Hematopoietic multipotent progenitor cell (in vitro differentiated cells): ENCODE measurements at regions not wholly inside any gene's neighbourhood (a gene's known extent, or its start where the extent isn't known, plus 50 kb on each side); places are given as distances from the start of the nearest gene placed in this dataset.
"Not testable (repeated sequence)": the region's sequence is repeated elsewhere in the genome, so short reads cannot be mapped to it uniquely, and the experiment has no call there.

ENCODE experiments used
- DNase-seq, 3 donors: peaks; one replicate each; pipeline ENCODE4 v3.0.0-alpha.2; 2011 to 2015; ENCODE audit warnings: low read depth in 2 of 3, low spot score in 2 of 3

DNA sequence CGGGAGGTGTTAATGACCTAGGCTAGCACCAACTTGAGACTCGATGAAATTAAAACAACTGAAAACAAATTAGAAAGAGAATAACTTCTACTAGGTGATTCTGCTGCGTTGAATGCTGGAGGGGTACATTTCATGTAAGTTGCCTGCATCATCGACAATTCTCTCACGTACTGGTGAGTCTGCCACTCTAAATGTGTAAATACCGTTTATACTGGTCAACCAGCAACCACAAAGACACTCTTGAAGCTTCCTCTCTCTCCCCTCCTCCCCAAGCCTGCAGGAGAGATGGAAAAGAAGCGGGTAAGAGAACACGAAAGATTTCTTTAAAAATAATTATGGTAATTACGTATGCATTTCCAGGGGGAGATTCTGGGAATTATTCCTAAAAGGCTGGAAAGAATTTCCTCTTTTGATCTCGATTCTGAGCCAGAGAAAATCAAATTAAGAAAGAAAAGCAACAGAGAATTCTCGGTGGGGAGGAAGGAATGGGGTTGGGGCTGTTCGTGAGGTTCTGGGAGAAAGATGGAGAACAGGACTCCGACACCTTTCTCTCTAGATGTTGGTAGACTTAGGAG lies 68.6 kb upstream of the MRTFB start:
- DNase-seq = no peak

DNA sequence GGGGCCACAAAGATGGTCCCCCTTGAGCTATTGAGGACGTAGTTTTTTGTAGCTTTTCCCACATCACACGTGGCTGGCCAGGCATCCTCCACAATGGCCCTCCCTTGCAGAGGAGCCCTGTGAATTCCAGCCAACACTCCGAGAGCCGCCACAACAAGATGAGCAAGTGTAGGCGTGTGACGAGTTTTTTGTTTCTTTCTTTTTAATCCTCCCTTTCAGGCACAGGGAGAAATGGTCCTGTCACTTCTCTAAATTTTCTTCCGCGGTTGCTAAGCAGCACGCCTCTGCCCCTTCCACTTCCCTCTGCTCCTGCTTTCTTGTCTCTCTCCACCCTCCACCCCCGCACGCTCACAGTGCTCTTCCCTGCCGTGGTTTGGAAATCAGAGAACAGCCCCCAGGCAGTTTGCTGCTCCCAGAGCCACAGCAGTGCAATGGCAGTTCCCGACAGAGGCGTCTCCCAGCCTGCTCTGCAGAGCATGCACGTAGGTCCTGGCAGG lies 68.0 kb upstream of the MRTFB start:
- DNase-seq = peak in 1 of 3 donors; percentile 34

DNA sequence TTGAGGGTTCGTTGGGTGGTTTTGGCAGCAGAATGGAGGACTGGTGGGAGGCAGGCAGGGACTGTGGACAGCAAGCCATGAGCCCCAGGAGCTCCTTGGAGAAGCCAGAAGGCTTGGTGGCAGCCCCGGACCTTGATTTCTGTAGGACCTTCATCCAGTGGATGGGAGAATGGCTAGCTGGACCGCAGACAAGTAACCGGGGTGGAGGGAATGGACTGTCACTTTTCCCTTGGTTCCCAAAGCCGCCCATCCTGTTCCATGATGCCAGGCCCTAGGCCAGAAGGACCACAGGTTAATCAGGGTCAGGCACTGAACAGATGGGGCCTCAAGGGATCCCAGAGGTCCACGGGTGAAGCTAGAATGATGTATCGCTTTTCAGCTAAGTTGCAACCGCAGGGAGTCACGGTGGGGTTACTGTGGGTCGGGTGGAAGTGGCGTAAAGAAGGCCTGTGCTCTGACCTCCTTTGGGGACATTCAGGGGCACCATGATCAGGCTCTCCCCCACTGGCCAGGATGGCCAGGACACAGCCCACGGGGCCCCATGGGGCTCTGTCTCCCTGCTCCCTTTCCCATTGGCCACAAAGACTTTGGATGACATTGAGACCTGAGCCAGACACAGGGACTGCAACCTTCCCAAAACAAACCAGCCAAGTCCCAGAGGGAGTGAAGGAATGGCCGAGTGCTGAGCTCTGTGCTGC lies 66.9 kb upstream of the MRTFB start:
- no peak for DNase-seq

DNA sequence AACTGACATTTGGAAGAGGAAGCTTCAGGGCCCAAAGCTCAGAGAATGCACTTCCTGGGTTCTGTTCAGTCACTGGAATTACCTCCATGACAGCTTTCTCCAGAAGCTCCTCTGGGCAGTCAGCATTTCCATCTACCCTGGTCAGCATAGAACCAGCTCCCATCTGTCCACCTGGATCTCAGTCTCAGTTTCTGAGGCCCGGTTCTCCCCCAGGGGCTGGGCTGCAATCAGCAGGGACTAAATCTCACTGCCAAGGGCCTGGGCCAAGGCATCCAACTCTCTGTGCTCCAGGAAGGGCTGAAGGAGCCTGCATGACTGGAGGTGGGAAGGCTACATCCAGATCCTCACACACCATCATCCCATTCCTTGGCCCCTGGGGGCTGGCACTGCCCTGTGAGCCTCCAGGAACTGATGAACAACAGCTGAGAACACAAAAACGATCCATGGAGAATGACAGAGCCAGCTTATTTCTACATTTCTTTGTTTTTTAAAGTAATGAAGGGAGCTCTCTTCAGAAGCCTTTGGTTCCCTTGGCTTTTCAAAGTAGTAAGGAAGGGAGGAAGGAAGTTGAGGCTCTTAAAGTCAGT lies 66.3 kb upstream of the MRTFB start:
- no peak for DNase-seq

DNA sequence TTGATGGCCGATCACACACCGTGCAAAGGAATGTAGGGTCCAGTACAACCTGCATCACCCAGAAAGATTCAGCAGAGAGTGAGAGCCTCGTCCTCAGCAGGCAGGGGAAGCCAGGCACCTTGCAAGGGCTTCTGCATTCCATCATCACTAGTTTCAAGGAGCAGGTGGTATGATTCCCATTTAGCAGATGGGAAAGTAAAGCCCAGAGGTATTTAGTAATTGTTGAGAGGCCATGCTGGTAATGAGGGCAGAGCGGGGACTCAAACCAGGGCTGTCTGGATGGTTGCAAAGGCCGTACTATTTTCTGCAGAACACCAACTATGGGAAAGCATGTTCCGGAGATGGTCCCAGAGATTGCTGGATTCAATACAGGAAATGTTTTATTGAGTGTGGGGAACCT lies 65.8 kb upstream of the MRTFB start:
- DNase-seq = no peak

DNA sequence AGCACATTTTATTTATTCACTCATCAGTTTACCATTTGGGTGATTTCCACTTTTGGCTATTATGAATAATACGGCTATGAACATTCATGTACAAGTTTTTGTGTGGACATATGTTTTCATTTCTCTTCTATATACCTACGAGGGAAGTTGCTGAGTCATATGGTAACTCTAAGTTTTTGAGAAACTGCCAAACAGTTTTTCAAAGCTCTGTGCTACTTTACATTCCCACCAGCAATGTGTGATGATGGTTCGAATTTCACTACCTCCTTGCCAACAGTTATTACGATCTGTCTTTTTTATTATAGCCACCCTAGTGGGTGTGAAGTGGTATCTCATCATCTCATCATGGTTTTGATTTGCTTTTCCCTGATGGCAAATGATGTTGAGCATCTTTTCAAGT lies 63.7 kb upstream of the MRTFB start:
- no peak for DNase-seq

DNA sequence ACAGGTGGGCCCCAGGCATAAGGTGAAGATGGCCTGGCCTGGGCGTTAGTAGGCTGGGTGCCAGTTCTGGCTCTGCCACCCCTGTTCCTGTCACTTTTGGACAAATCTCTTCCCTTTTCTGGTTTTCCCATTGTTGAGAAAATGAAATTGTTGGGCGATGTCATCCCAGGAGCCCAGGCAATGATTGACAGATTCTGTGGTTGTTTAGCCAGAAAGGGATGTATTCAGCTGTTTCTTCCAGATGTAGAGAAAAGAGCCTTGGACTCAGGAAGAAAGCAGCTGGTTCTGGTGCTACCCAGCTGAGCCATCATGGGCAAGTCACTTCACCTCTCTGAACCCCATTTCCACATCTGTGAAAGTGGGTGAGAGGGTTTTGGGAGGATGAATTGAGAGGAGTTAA lies 60.1 kb upstream of the MRTFB start:
- DNase-seq = no peak

DNA sequence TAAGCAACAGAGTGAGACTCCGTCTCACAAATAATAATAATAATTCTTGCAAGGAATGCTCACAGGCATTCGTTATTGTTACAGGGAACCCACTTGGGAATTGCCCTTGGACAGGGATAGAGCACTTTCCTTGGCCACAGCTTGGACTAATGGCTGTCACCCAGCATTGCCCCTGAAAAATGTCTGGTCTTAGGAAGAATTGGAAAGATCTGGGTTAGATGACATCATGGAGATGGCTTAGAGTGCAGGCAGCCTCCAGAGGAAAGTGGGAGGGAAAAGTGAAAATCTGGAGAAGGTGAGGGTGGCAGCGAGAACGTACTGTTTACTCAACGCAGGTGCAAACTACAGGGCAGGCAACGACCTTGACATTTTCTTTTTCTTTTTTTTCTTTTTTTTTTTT lies 59.3 kb upstream of the MRTFB start:
- no peak for DNase-seq

DNA sequence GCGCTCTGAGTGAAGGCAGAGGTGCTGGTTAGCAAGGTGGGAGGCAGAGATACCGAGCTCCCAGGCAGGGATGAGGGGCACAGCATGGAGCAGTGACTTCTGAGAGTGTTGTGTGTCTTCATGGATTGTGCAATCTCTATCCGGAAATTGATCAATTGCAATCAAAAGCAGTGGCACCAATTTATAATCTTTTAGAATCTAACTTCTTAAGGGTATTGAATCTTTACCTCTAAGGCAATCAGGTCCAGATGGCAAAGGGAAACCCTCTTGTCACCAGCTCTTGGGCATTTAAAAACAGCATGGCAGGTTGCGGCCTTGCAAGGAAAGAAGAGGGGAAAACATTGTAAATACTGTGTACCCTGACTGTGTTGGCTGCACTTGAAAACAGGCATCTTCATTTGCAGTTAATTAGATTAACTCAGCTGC lies 58.0 kb upstream of the MRTFB start:
- no peak for DNase-seq

DNA sequence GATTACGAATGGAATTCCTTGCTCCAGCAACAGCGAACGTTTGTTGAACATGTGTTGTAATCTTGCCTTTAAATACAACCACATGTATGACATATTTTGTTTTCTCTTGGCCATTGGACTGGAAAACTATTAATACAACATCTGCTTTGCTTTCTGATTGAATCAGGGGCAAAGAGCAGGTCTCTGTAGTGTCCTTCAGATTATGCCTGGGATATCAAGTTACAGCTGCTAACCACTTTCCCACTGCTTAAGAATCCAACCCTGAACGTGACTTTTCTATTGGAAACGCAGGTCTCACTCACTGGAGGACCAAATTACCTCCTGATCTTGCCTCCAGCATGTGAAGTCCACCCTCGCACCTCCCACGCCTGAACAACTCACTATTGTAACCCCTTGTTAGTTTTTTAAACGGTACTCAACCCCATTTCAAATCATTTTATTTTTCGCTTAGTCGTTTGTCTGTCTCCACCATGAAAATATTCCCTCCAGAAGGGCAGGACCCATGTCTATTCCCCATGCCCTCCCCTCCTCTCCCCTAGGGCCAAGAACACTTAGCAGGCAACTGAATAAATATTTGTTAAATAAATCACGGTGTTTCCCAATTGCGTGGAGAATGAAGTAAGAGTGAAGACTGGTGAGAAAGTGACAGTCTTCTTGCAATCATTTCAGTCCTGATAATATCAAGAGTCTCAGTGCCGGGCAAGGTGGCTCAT lies 57.4 kb upstream of the MRTFB start:
- no peak for DNase-seq

DNA sequence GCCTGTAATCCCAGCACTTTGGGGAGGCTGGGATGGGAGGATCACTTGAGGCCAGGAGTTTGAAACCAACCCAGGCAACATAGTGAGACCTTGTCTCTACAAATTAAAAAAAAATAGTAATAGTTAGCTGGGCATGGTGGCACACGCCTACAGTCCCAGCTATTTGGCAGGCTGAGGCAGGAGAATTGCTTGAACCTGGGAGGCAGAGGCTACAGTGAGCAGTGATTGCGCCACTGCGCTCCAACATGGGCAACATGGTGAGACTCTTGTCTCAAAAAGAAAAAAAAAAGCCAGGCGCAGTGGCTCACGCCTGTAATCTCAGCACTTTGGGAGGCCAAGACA lies 56.9 kb upstream of the MRTFB start:
- DNase-seq = no peak

DNA sequence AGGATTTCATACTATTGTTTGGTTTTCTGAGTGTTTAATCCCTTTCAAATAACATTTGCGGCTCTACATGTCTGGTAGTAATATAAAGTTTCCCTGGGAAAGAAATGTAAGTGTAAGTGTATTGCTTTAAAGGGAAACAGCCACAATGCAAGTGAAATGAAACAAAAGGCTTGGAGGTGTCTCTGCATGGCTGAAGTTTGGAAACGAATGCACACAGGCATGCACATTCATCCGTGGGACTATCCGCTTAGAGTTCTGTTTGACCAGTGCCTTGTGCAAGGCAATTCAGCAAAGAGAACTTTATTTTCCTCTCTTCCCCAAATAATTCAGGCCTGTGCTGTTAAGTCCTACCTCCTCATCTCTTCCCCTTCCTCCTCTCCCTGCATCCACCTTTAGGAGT lies 56.1 kb upstream of the MRTFB start:
- DNase-seq = no peak

DNA sequence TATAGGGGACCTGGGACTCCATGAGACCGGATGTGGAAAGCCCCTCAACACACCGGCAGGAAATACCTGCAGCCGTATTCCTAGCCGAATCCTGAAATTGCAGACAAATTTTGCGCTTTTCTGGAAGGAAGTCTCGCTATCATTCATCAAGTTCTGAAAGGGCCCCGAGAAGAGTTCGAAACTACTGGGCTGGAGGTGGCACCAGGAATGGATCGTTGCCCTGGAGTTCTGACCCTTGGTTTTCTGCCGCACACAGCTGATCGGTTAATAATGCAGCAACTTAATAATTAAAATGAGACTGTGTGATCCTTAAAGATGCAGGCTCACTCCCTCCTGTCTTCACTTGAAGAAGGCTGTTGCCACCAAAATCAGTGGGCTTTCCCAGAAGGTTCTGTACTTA lies 55.7 kb upstream of the MRTFB start:
- DNase-seq = no peak

DNA sequence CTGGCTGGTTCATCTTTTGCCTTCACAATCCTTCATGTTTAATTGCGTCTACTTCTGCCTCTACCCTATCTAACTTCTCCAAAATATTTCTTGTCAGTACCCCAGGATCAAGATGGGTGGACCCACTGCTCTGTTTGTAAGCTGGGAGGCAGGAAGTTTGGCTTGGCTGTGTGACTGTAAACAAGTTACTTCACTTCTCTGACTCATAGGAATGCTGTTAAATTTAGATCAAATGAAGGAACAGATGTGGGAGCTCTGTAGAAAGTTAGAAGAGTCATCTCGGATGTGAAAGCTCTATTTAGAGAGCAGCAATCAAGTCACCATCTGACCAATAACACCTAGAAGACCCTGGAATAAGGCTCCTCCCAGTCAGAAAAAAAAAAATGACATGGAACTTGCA lies 55.2 kb upstream of the MRTFB start:
- no peak for DNase-seq

DNA sequence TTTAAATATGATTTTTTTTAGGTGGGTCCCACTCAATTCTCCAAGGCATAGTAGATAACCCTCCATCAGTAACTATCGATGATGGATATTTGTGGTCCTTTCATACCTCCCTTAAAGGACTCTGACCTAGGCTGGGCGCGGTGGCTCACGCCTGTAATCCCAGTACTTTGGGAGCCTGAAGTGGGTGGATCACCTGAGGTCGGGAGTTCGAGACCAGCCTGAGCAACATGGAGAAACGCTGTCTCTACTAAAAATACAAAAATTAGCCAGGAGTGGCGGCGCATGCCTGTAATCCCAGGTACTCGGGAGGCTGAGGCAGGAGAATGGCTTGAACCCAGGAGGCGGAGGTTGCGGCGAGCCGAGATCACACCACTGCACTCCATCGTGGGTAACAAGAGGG lies 54.8 kb upstream of the MRTFB start:
- DNase-seq = not testable (repeated sequence)

DNA sequence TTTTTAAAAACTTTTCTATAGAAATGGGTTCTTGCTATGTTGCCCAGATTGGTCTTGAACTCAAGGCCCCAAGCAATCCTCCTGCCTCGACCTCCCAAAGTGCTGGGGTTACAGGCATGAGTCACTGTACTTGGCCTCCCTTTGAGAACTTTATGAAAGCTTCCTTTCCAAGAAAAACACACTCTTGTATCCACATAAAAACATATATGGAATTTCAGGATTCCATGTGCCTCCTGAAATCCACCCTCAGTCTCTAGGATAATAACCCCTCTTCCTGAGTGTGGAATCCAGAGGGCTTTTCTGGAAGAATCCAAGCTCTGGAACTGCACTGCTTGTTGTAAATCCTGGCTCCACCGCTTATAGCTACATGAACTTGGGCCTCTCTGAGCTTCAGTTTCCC lies 53.2 kb upstream of the MRTFB start:
- DNase-seq = no peak

DNA sequence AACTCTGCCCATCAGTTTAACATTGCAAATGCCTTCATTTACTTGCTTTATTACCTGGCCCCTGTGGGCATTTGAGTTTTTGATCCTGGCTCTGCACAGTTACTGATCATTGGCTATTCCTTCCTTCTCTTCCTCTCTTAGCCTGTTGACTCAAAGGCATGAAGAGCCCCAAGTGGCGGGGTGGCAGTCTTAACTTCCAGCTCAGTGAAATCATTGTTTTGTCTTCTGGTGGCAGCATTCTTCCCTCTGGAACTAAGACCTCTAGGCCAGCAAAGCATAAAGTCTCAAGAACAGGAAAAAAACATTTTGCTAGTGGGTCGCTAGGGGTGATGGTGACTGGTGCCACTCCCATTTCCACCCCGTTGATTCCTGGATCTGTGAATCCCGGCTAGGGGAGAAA lies 52.3 kb upstream of the MRTFB start:
- no peak for DNase-seq

DNA sequence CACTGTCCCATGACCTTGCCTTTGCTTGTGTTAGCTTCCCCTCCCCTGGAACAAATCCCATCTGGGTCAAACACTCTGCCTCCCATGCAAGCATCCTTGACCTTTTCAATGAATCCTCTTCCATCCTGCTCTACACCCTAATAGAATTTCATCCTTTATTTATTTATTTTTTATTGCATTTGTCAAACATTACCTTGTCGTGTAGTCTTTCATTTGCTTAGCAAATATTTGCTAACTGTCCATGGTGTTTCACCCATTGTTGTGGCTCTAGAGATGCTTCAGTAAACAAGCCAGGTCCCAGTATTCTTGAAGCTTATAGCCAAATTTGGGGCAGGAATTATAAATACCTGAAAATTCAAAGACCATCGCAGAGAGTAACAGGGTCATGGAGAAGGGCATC lies 51.0 kb upstream of the MRTFB start:
- DNase-seq = no peak
